Pancreas (tissue), 10 donors: ENCODE measurements at regions not wholly inside any gene's neighbourhood (a gene's known extent, or its start where the extent isn't known, plus 50 kb on each side); places are given as distances from the start of the nearest gene placed in this dataset.
"Not testable (repeated sequence)": the region's sequence is repeated elsewhere in the genome, so short reads cannot be mapped to it uniquely, and the experiment has no call there.

ENCODE experiments used
- ATAC-seq, 4 donors: fragments of 200-7000 bp; cut with Tn5 transposase; one replicate each; pipeline versions ENCODE4 v1.8.0 to v1.9.1; 2020; ENCODE audit warnings: mild to moderate bottlenecking in 4 of 4, moderate library complexity in 4 of 4
- DNase-seq, 6 donors: peaks; one replicate each; pipeline ENCODE4 v3.0.0-alpha.2; 2020
- FAIRE-seq: peaks from 2 replicates; lab custom pipeline; 2012; peaks lifted over from hg19 to GRCh38; lab: Jason Lieb, UNC
- H3K27ac ChIP-seq, 4 donors: fragments of 200-600 bp; sonication (generic); 1 replicate in 3 of 4; 2 replicates in 1 of 4; pipeline versions ENCODE4 v1.5.0 to v1.8.0; 2020
- H3K27me3 ChIP-seq, 4 donors: fragments of 200-600 bp; one replicate each; pipeline ENCODE4 v1.8.0; 2021
- H3K36me3 ChIP-seq, 3 donors: fragments of 200-600 bp; sonication (generic) in 1 of 3; one replicate each; pipeline versions ENCODE4 v1.5.0 to v1.8.0; 2020 to 2021
- H3K4me1 ChIP-seq, 3 donors: fragments of 200-600 bp; one replicate each; pipeline ENCODE4 v1.8.0; 2021
- H3K4me3 ChIP-seq, 4 donors: fragments of 200-600 bp; sonication (generic) in 2 of 4; one replicate each; pipeline versions ENCODE4 v1.5.0 to v1.8.0; 2020 to 2021
- H3K9me3 ChIP-seq, 4 donors: fragments of 200-600 bp; one replicate each; pipeline ENCODE4 v1.8.0; 2021
- WGBS, 2 donors: extraction: QIAGEN DNeasy Blood & Tissue Kit; methylation state at CpG; one replicate each; pipeline ENCODE4 v1.1.7; 2013; 5-methylcytosine and 5-hydroxymethylcytosine counted together
- intact Hi-C, 3 donors: fragments of 100-400 bp; cut with DNase I; formaldehyde crosslinking; loops; one replicate each; pipeline versions ENCODE4 v1.11.1 to v1.14.2; 2022
- TF ChIP-seq, protein P1 (sequence below), 4 donors: fragments of 200-600 bp; sonication (generic) in 3 of 4; IDR thresholded peaks; one replicate each; pipeline versions ENCODE4 v1.5.0 to v1.8.0; 2021; ENCODE audit warnings: antibody characterized with exemption in 4 of 4
- donor health status: healthy with polysubstance abuse.
- donor health status: DM: no; HTN: no; CAD: no; lungs with moderate emphysema.
- donor health status: DM: no; HTN: no; CAD: no.
- donor health status: control.
- donor health status: control.
- donor health status: Bipolar disorder and iron deficiency.
- donor health status: DM: yes; HTN: yes; CAD: no.
- donor health status: DM: no; HTN: no; CAD: no.
- donor health status: DM: no; HTN: no; CAD: no.
- donor health status: DM: yes; HTN: yes; CAD: no.

GRCh38 chr1:232143315-232143886, 486.5 kb downstream of the SIPA1L2 start:
- DNase-seq (no peak), FAIRE-seq (no peak), ATAC-seq (no peak)
- Histone ChIP-seq H3K27me3 (no peaks in the 10 kb centered on the region), H3K4me3 (no peak overlapping the region), H3K36me3 (no peaks in the 10 kb centered on the region), H3K4me1 (peaks cover 0 to 4% (median 0%) of the 10 kb centered on the region in 3 donors), H3K9me3 (no peaks in the 10 kb centered on the region), H3K27ac (no peak overlapping the region)
- TF ChIP-seq, protein P1, sequence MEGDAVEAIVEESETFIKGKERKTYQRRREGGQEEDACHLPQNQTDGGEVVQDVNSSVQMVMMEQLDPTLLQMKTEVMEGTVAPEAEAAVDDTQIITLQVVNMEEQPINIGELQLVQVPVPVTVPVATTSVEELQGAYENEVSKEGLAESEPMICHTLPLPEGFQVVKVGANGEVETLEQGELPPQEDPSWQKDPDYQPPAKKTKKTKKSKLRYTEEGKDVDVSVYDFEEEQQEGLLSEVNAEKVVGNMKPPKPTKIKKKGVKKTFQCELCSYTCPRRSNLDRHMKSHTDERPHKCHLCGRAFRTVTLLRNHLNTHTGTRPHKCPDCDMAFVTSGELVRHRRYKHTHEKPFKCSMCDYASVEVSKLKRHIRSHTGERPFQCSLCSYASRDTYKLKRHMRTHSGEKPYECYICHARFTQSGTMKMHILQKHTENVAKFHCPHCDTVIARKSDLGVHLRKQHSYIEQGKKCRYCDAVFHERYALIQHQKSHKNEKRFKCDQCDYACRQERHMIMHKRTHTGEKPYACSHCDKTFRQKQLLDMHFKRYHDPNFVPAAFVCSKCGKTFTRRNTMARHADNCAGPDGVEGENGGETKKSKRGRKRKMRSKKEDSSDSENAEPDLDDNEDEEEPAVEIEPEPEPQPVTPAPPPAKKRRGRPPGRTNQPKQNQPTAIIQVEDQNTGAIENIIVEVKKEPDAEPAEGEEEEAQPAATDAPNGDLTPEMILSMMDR (IDR thresholded peaks at IDR 0.05), result no peak
- intact Hi-C loops, result no loop called here
- WGBS, 2 donors, result 48 to 61% methylated on average over 3 of the region's 3 CpGs

DNA sequence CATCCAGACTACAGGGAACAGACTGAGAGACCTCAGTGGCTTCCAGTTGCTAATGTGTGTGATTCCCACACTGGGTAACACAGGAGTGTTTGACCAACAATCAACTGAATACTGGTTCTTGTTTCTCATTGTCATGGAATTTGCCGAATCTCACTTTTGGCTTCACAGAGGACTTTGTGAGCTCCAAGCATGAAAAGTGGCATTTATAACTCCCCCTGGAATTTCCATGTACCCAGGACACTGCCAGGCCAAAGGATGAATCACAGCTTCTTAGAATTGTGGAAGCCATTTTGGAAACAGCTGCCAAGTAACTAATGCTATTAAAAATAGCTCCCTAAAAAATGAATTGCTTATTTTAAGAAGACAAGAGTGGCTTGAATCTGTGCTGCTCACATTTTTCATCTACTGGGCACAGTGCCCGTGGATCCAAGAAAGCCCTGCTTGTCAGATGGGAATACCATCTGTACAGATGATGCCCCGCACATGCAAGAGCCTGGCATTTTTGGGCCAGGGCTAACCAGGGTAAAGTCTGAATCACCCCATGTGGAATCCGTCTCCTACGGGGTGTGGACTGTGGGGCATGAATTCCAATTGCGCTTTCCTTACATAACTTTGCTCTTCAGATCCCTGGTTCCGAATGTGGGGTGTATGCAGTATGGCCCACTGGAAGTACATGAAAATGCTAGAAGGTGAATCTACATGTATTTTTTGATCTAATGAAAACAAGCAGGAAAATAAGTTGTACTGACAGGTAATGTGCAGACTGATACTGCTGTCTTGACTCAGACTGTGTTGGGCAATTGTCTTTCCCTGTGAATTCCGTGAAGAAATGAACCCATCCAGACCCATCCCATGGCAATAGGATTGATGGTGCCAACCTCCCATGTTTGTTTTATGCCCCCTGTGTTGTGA, 487.3 kb downstream of the SIPA1L2 start:
- H3K36me3 ChIP-seq, result no peaks in the 10 kb centered on the region
- H3K27ac ChIP-seq, result no peak overlapping the region
- no peak for DNase-seq
- no peaks in the 10 kb centered on the region for H3K9me3 ChIP-seq
- intact Hi-C loops, result no loop called here
- TF ChIP-seq, protein P1 (IDR thresholded peaks at IDR 0.05), result no peak
- H3K4me1 ChIP-seq, result peaks cover 0 to 4% (median 0%) of the 10 kb centered on the region in 3 donors
- H3K4me3 ChIP-seq, result no peak overlapping the region
- WGBS, 2 donors, result 78% methylated on average over 8 of the region's 8 CpGs
- peak; percentile 74 for FAIRE-seq
- ATAC-seq, result peak in 1 of 4 donors; percentile 60
- no peaks in the 10 kb centered on the region for H3K27me3 ChIP-seq

DNA sequence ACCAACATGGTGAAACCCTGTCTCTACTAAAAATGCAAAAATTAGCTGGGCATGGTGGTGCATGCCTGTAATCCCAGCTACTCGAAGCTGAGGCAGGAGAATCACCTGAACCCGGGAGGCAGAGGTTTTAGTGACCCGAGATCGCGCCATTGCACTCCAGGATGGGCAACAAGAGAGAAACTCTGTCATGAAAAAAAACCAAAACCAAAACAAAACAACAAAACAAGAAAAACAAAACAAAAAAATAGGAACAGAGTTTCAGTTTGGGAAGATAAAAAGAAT, 488.8 kb downstream of the SIPA1L2 start:
- DNase-seq, ATAC-seq, H3K4me3 ChIP-seq, FAIRE-seq, H3K27ac ChIP-seq, intact Hi-C loops, H3K9me3 ChIP-seq, H3K27me3 ChIP-seq, H3K4me1 ChIP-seq, H3K36me3 ChIP-seq: not testable (repeated sequence)
- WGBS, 2 donors, result 81 to 85% methylated on average over 5 of the region's 5 CpGs

- TF ChIP-seq, protein P1 (IDR thresholded peaks at IDR 0.05), result no peak
- Histone ChIP-seq H3K4me3 (no peak overlapping the region), H3K4me1 (peaks cover 0 to 4% (median 0%) of the 10 kb centered on the region in 3 donors), H3K27ac (no peak overlapping the region), H3K27me3 (no peaks in the 10 kb centered on the region), H3K9me3 (no peaks in the 10 kb centered on the region), H3K36me3 (no peaks in the 10 kb centered on the region)
- intact Hi-C loops, result no loop called here
- FAIRE-seq, result no peak
- 60 to 84% methylated on average over 6 of the region's 6 CpGs for WGBS, 2 donors
- no peak for DNase-seq
- no peak for ATAC-seq
Measured at GRCh38 chr1:232140419-232141166, 489.3 kb downstream of the SIPA1L2 start.

- no peak for ATAC-seq
- Histone ChIP-seq H3K9me3 (no peaks in the 10 kb centered on the region), H3K27ac (no peak overlapping the region), H3K27me3 (no peaks in the 10 kb centered on the region), H3K4me1 (peaks cover 0 to 4% (median 0%) of the 10 kb centered on the region in 3 donors), H3K36me3 (no peaks in the 10 kb centered on the region), H3K4me3 (no peak overlapping the region)
- TF ChIP-seq, protein P1 (IDR thresholded peaks at IDR 0.05), result no peak
- intact Hi-C loops, result no loop called here
- no peak for FAIRE-seq
- 82 to 92% methylated on average over 6 of the region's 6 CpGs for WGBS, 2 donors
- no peak for DNase-seq
Measured at GRCh38 chr1:232139444-232139843, 490.5 kb downstream of the SIPA1L2 start.
